HUDEP-2 (cell line): ENCODE measurements at regions not wholly inside any gene's neighbourhood (a gene's known extent, or its start where the extent isn't known, plus 50 kb on each side); places are given as distances from the start of the nearest gene placed in this dataset.
A peak's percentile ranks its signal among the peaks of the same experiment; 100 is the strongest.

ENCODE experiments used
- DNase-seq, 76 experiments: peaks; one replicate each; lab custom pipeline; 2025; ENCODE audit not compliant: unreplicated experiment in 76 of 76; lab: John Stamatoyannopoulos, UW

- no peak for DNase-seq
Measured at GRCh38 chr22:49499433-49500075, 328.1 kb downstream of the BRD1 start.

GRCh38 chr22:49497266-49497665, 330.4 kb downstream of the BRD1 start:
- no peak for DNase-seq

GRCh38 chr22:49494555-49494954, 333.1 kb downstream of the BRD1 start:
- DNase-seq, result no peak

GRCh38 chr22:49492741-49493251, 334.9 kb downstream of the BRD1 start:
- no peak for DNase-seq

- DNase-seq, result no peak
Measured at GRCh38 chr22:49492308-49492707, 335.4 kb downstream of the BRD1 start.

- no peak for DNase-seq
Measured at GRCh38 chr22:49491726-49492125, 335.9 kb downstream of the BRD1 start.

GRCh38 chr22:49491221-49491635, 336.4 kb downstream of the BRD1 start:
- DNase-seq, result no peak

- no peak for DNase-seq
Measured at GRCh38 chr22:49490692-49491091, 337.0 kb downstream of the BRD1 start.

- DNase-seq, result no peak
Measured at GRCh38 chr22:49489821-49490220, 337.9 kb downstream of the BRD1 start.

GRCh38 chr22:49488943-49489342, 338.7 kb downstream of the BRD1 start:
- DNase-seq, result no peak

- no peak for DNase-seq
Measured at GRCh38 chr22:49487950-49488349, 339.7 kb downstream of the BRD1 start.

GRCh38 chr22:49486225-49486624, 341.4 kb downstream of the BRD1 start:
- no peak for DNase-seq

GRCh38 chr22:49483946-49484345, 343.7 kb downstream of the BRD1 start:
- no peak for DNase-seq

- no peak for DNase-seq
Measured at GRCh38 chr22:49483281-49483870, 344.3 kb downstream of the BRD1 start.

GRCh38 chr22:49482811-49483210, 344.9 kb downstream of the BRD1 start:
- no peak for DNase-seq

GRCh38 chr22:49481659-49482399, 345.8 kb downstream of the BRD1 start:
- DNase-seq, result no peak

- peak in 8 of 76 experiments; percentile 2 to 30 (median 14) for DNase-seq
Measured at GRCh38 chr22:49480896-49481658, 346.6 kb downstream of the BRD1 start.

GRCh38 chr22:49480331-49480730, 347.3 kb downstream of the BRD1 start:
- DNase-seq, result no peak

- no peak for DNase-seq
Measured at GRCh38 chr22:49479566-49479965, 348.1 kb downstream of the BRD1 start.

GRCh38 chr22:49476800-49477400, 350.8 kb downstream of the BRD1 start:
- no peak for DNase-seq

GRCh38 chr22:49476176-49476575, 351.5 kb downstream of the BRD1 start:
- no peak for DNase-seq
